CD4-positive, CD25-positive, alpha-beta regulatory T cell (primary cell): ENCODE measurements at regions not wholly inside any gene's neighbourhood (a gene's known extent, or its start where the extent isn't known, plus 50 kb on each side); places are given as distances from the start of the nearest gene placed in this dataset.

Experiments used
- ATAC-seq, 2 donors: fragments of 150-1000 bp; cut with Tn5 transposase; one replicate each; pipeline ENCODE4 v1.10.0; 2021; ENCODE audit warnings: low read depth in 2 of 2, moderate number of reproducible peaks in 2 of 2, moderate library complexity in 1 of 2
- DNase-seq, 3 donors: peaks; one replicate each; pipeline versions ENCODE4 v3.0.0 to v3.0.0-alpha.2; 2012 to 2022; ENCODE audit warnings: mixed read lengths in 1 of 3
- H3K27ac ChIP-seq: one replicate; pipeline ENCODE4 v1.7.0; 2013; ENCODE audit warnings: mild to moderate bottlenecking, low read length; ENCODE audit not compliant: insufficient read depth, poor library complexity, severe bottlenecking
- H3K27me3 ChIP-seq: one replicate; pipeline ENCODE4 v1.7.0; 2013; ENCODE audit warnings: low read length; ENCODE audit not compliant: control insufficient read depth, insufficient read depth
- H3K36me3 ChIP-seq: one replicate; pipeline ENCODE4 v1.7.0; 2013; ENCODE audit warnings: mild to moderate bottlenecking, low read length, moderate library complexity; ENCODE audit not compliant: control insufficient read depth, insufficient read depth
- H3K4me1 ChIP-seq: 2 replicates; pipeline ENCODE4 v1.7.0; 2013; ENCODE audit warnings: mild to moderate bottlenecking, low read length; ENCODE audit not compliant: insufficient read depth, control insufficient read depth, poor library complexity, severe bottlenecking
- H3K4me3 ChIP-seq: one replicate; pipeline ENCODE4 v1.7.0; 2013; ENCODE audit warnings: low read depth, mild to moderate bottlenecking, low read length, moderate library complexity
- H3K9me3 ChIP-seq, 2 experiments: 1 replicate in 1 of 2; 2 replicates in 1 of 2; pipeline ENCODE4 v1.7.0; 2013; ENCODE audit warnings: low read length in 2 of 2, mild to moderate bottlenecking in 1 of 2, moderate library complexity in 1 of 2; ENCODE audit not compliant: control insufficient read depth in 2 of 2
- H3K27ac Mint-ChIP-seq, 3 donors: one replicate each; pipeline ENCODE4 v1.8.0; 2020 to 2022; ENCODE audit warnings: mild to moderate bottlenecking in 3 of 3, mixed read lengths in 3 of 3, moderate library complexity in 2 of 3
- H3K27me3 Mint-ChIP-seq: one replicate; pipeline ENCODE4 v1.8.0; 2022; ENCODE audit warnings: mild to moderate bottlenecking, mixed read lengths
- H3K36me3 Mint-ChIP-seq: one replicate; pipeline ENCODE4 v1.8.0; 2020; ENCODE audit warnings: mixed read lengths
- H3K4me1 Mint-ChIP-seq, 4 donors: one replicate each; pipeline ENCODE4 v1.8.0; 2020 to 2022; ENCODE audit warnings: mixed read lengths in 4 of 4, mild to moderate bottlenecking in 1 of 4
- H3K4me3 Mint-ChIP-seq, 4 donors: one replicate each; pipeline ENCODE4 v1.8.0; 2020 to 2022; ENCODE audit warnings: mild to moderate bottlenecking in 4 of 4, mixed read lengths in 4 of 4, moderate library complexity in 3 of 4
- H3K9me3 Mint-ChIP-seq, 7 donors: one replicate each; pipeline ENCODE4 v1.8.0; 2020 to 2022; ENCODE audit warnings: mixed read lengths in 7 of 7, mild to moderate bottlenecking in 3 of 7, moderate library complexity in 2 of 7

- no peaks in the 10 kb centered on the region for H3K4me1 ChIP-seq
- Mint-ChIP-seq H3K4me1 (no peaks in the 10 kb centered on the region), H3K27ac (no peak overlapping the region), H3K9me3 (peaks cover 0 to 14% (median 4%) of the 10 kb centered on the region in 7 donors), H3K4me3 (no peak overlapping the region), H3K36me3 (no peaks in the 10 kb centered on the region), H3K27me3 (no peaks in the 10 kb centered on the region)
- no peaks in the 10 kb centered on the region for H3K9me3 ChIP-seq
- H3K27ac ChIP-seq = no peak overlapping the region
- DNase-seq = no peak
- H3K4me3 ChIP-seq = no peak overlapping the region
- ATAC-seq = no peak
- H3K36me3 ChIP-seq = no peaks in the 10 kb centered on the region
- H3K27me3 ChIP-seq = no peaks in the 10 kb centered on the region
These were observed 585.7 kb upstream of the GCFC2 start for GRCh38 chr2:76296438-76296837.

GRCh38 chr2:76295762-76296161 is 585.0 kb upstream of the GCFC2 start:
- Mint-ChIP-seq H3K4me3 (no peak overlapping the region), H3K27me3 (no peaks in the 10 kb centered on the region), H3K27ac (no peak overlapping the region), H3K4me1 (no peaks in the 10 kb centered on the region), H3K36me3 (no peaks in the 10 kb centered on the region), H3K9me3 (peaks cover 0 to 20% (median 7%) of the 10 kb centered on the region in 7 donors)
- ATAC-seq = no peak
- Histone ChIP-seq H3K9me3 (no peaks in the 10 kb centered on the region), H3K36me3 (no peaks in the 10 kb centered on the region), H3K4me3 (no peak overlapping the region), H3K27ac (no peak overlapping the region), H3K4me1 (no peaks in the 10 kb centered on the region), H3K27me3 (no peaks in the 10 kb centered on the region)
- no peak for DNase-seq

DNA sequence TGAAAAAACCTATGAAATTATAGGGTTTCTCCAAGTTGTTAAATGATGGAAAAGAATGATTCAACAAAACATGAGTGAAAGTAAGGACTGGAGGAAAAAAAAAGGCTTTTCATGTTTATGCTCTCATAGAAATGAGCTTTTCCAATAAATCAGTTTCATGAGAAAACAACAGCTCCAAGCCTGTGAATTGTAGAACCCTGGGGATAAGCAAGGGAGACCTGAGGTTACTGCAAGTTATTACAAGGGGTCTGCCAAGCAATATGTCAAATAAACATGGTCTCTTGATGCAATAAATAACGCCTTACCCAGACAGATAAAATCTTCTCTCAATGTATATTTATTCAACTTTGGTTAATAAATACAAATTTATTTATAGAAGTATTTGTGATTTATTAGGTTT is 577.9 kb upstream of the GCFC2 start:
- Histone ChIP-seq H3K4me3 (no peak overlapping the region), H3K27ac (no peak overlapping the region), H3K36me3 (no peaks in the 10 kb centered on the region), H3K4me1 (no peaks in the 10 kb centered on the region), H3K9me3 (no peaks in the 10 kb centered on the region), H3K27me3 (no peaks in the 10 kb centered on the region)
- DNase-seq (no peak), ATAC-seq (no peak)
- H3K9me3 Mint-ChIP-seq = peaks cover 4 to 19% (median 6%) of the 10 kb centered on the region in 7 donors
- no peaks in the 10 kb centered on the region for H3K4me1 Mint-ChIP-seq
- no peak overlapping the region for H3K4me3 Mint-ChIP-seq
- H3K27ac Mint-ChIP-seq = no peak overlapping the region
- H3K36me3 Mint-ChIP-seq = no peaks in the 10 kb centered on the region
- no peaks in the 10 kb centered on the region for H3K27me3 Mint-ChIP-seq

DNA sequence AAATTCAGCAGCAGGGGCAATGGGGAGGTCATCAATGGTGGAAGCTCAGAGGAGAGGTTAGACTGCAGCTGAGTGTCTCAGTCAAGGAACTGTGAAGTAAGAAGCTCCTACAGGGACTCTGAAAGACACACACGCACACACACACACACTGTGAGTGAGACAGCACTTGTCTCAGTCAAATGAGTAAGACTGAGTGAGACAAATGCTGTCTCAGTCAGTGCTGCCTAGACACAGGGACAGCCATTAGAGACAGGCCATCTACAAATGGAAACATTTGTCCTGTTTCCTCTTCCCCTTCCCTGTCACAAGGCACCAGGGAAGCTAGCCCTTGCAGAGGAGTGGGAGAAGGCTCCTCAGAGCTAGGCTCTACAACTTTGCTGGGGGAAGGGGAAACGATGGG is 577.4 kb upstream of the GCFC2 start:
- Histone ChIP-seq H3K4me3 (no peak overlapping the region), H3K27me3 (no peaks in the 10 kb centered on the region), H3K4me1 (no peaks in the 10 kb centered on the region), H3K27ac (no peak overlapping the region), H3K9me3 (no peaks in the 10 kb centered on the region), H3K36me3 (no peaks in the 10 kb centered on the region)
- DNase-seq = no peak
- H3K27ac Mint-ChIP-seq = no peak overlapping the region
- peaks cover 4 to 14% (median 5%) of the 10 kb centered on the region in 7 donors for H3K9me3 Mint-ChIP-seq
- no peaks in the 10 kb centered on the region for H3K4me1 Mint-ChIP-seq
- H3K4me3 Mint-ChIP-seq = no peak overlapping the region
- no peaks in the 10 kb centered on the region for H3K27me3 Mint-ChIP-seq
- H3K36me3 Mint-ChIP-seq = no peaks in the 10 kb centered on the region
- no peak for ATAC-seq

- H3K9me3 ChIP-seq = no peaks in the 10 kb centered on the region
- Mint-ChIP-seq H3K4me3 (no peak overlapping the region), H3K27me3 (no peaks in the 10 kb centered on the region), H3K9me3 (peaks cover 0 to 11% (median 3%) of the 10 kb centered on the region in 7 donors), H3K4me1 (no peaks in the 10 kb centered on the region), H3K27ac (no peak overlapping the region), H3K36me3 (no peaks in the 10 kb centered on the region)
- no peaks in the 10 kb centered on the region for H3K36me3 ChIP-seq
- H3K4me1 ChIP-seq = no peaks in the 10 kb centered on the region
- ATAC-seq (no peak), DNase-seq (no peak)
- H3K4me3 ChIP-seq = no peak overlapping the region
- H3K27me3 ChIP-seq = no peaks in the 10 kb centered on the region
- H3K27ac ChIP-seq = no peak overlapping the region
These were observed 572.6 kb upstream of the GCFC2 start for GRCh38 chr2:76283350-76283749.

DNA sequence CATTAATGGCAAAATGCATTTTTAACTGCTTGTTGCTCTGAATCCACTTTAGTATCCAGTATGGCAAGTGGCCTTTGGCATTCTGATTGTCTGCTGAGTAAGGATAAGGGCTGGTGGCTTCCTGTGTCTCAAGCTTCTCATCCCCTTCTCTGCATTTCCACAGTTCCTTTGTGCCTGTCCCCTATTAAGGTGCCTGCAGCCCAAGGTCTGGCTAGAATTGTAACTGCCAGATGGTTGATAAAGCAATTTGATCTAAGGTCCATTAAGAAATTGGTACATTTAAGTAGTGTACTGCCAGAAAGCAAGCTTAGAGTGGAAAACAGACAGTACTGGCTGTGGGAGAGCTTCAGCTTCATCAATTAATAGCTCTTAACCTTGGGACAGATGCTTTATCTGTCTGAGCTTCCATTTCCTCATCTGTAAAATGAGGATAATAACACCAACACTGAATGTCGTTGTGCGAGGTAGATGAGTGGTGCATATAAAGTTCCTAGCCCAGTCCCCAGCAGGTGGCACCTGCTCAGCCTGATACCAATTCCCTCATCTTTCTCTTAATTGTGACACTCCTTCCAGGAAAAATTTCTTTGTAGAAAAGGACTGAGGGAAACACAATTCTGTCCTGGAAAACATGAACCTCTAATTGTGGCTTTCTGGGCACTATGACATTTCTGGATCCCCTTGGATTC is 570.6 kb upstream of the GCFC2 start:
- H3K4me3 ChIP-seq = no peak overlapping the region
- Mint-ChIP-seq H3K36me3 (no peaks in the 10 kb centered on the region), H3K27ac (no peak overlapping the region), H3K4me1 (no peaks in the 10 kb centered on the region), H3K4me3 (no peak overlapping the region), H3K9me3 (peaks cover 1 to 17% (median 3%) of the 10 kb centered on the region in 7 donors), H3K27me3 (no peaks in the 10 kb centered on the region)
- DNase-seq (no peak), ATAC-seq (no peak)
- no peaks in the 10 kb centered on the region for H3K9me3 ChIP-seq
- H3K27ac ChIP-seq = no peak overlapping the region
- no peaks in the 10 kb centered on the region for H3K4me1 ChIP-seq
- H3K36me3 ChIP-seq = no peaks in the 10 kb centered on the region
- no peaks in the 10 kb centered on the region for H3K27me3 ChIP-seq

- DNase-seq = no peak
- Mint-ChIP-seq H3K27me3 (no peaks in the 10 kb centered on the region), H3K36me3 (no peaks in the 10 kb centered on the region), H3K9me3 (peaks cover 1 to 23% (median 3%) of the 10 kb centered on the region in 7 donors), H3K27ac (no peak overlapping the region), H3K4me3 (no peak overlapping the region), H3K4me1 (no peaks in the 10 kb centered on the region)
- Histone ChIP-seq H3K36me3 (no peaks in the 10 kb centered on the region), H3K27ac (no peak overlapping the region), H3K27me3 (no peaks in the 10 kb centered on the region), H3K9me3 (no peaks in the 10 kb centered on the region), H3K4me1 (no peaks in the 10 kb centered on the region), H3K4me3 (no peak overlapping the region)
- ATAC-seq = no peak
These were observed 570.0 kb upstream of the GCFC2 start for GRCh38 chr2:76280686-76281085.

GRCh38 chr2:76279142-76279541 is 568.4 kb upstream of the GCFC2 start:
- DNase-seq = no peak
- no peaks in the 10 kb centered on the region for H3K4me1 Mint-ChIP-seq
- Histone ChIP-seq H3K27me3 (no peaks in the 10 kb centered on the region), H3K9me3 (no peaks in the 10 kb centered on the region), H3K4me3 (no peak overlapping the region), H3K4me1 (no peaks in the 10 kb centered on the region), H3K27ac (no peak overlapping the region), H3K36me3 (no peaks in the 10 kb centered on the region)
- ATAC-seq = no peak
- no peaks in the 10 kb centered on the region for H3K27me3 Mint-ChIP-seq
- H3K36me3 Mint-ChIP-seq = no peaks in the 10 kb centered on the region
- no peak overlapping the region for H3K4me3 Mint-ChIP-seq
- H3K9me3 Mint-ChIP-seq = peaks cover 0 to 23% (median 3%) of the 10 kb centered on the region in 7 donors
- no peak overlapping the region for H3K27ac Mint-ChIP-seq
